ENCODE measurements at regions not wholly inside any gene's neighbourhood (a gene's known extent, or its start where the extent isn't known, plus 50 kb on each side); places are given as distances from the start of the nearest gene placed in this dataset.

- DNase-seq = no peak
Measured at GRCh38 chr20:52540509-52540908, 348.9 kb upstream of the ZFP64 start.

- no peak for DNase-seq
Measured at GRCh38 chr20:52539891-52540290, 348.3 kb upstream of the ZFP64 start.

- DNase-seq = no peak
Measured at GRCh38 chr20:52536841-52537400, 345.3 kb upstream of the ZFP64 start.

GRCh38 chr20:52536040-52536439 is 344.5 kb upstream of the ZFP64 start:
- no peak for DNase-seq

GRCh38 chr20:52534616-52535015 is 343.0 kb upstream of the ZFP64 start:
- no peak for DNase-seq

GRCh38 chr20:52533401-52533800 is 341.8 kb upstream of the ZFP64 start:
- DNase-seq = no peak

GRCh38 chr20:52532674-52533073 is 341.1 kb upstream of the ZFP64 start:
- no peak for DNase-seq

- DNase-seq = no peak
Measured at GRCh38 chr20:52530571-52530970, 339.0 kb upstream of the ZFP64 start.

- DNase-seq = no peak
Measured at GRCh38 chr20:52529826-52530225, 338.2 kb upstream of the ZFP64 start.

- no peak for DNase-seq
Measured at GRCh38 chr20:52524861-52525260, 333.3 kb upstream of the ZFP64 start.

- no peak for DNase-seq
Measured at GRCh38 chr20:52518735-52519134, 327.2 kb upstream of the ZFP64 start.

- no peak for DNase-seq
Measured at GRCh38 chr20:52515877-52516276, 324.3 kb upstream of the ZFP64 start.

GRCh38 chr20:52500157-52500556 is 308.6 kb upstream of the ZFP64 start:
- DNase-seq = no peak

- DNase-seq = no peak
Measured at GRCh38 chr20:52497731-52498130, 306.2 kb upstream of the ZFP64 start.

- DNase-seq = no peak
Measured at GRCh38 chr20:52496191-52496590, 304.6 kb upstream of the ZFP64 start.

- no peak for DNase-seq
Measured at GRCh38 chr20:52494244-52494643, 302.7 kb upstream of the ZFP64 start.

- DNase-seq = peak; percentile 38
Measured at GRCh38 chr20:52493171-52493721, 301.7 kb upstream of the ZFP64 start.

GRCh38 chr20:52490711-52491430 is 299.3 kb upstream of the ZFP64 start:
- no peak for DNase-seq

- no peak for DNase-seq
Measured at GRCh38 chr20:52484438-52484837, 292.9 kb upstream of the ZFP64 start.

GRCh38 chr20:52483382-52483781 is 291.8 kb upstream of the ZFP64 start:
- no peak for DNase-seq

- no peak for DNase-seq
Measured at GRCh38 chr20:52482044-52482443, 290.5 kb upstream of the ZFP64 start.

GRCh38 chr20:52481443-52481842 is 289.9 kb upstream of the ZFP64 start:
- DNase-seq = no peak

- DNase-seq = no peak
Measured at GRCh38 chr20:52476074-52476750, 284.6 kb upstream of the ZFP64 start.

- DNase-seq = no peak
Measured at GRCh38 chr20:52473186-52473585, 281.6 kb upstream of the ZFP64 start.
